GM13977 (cell line): ENCODE measurements at regions not wholly inside any gene's neighbourhood (a gene's known extent, or its start where the extent isn't known, plus 50 kb on each side); places are given as distances from the start of the nearest gene placed in this dataset.

Source experiments
- DNase-seq: peaks from one replicate; pipeline ENCODE4 v3.0.0; 2012; ENCODE audit warnings: low spot score
- in situ Hi-C: fragments of 300-500 bp; cut with MboI; formaldehyde crosslinking; loops from one replicate; pipeline ENCODE4 v1.12.0; 2022; ENCODE audit warnings: low sequenced_read_pairs, low pct_unique_long_range_greater_than_20kb, mixed read lengths, inconsistent platforms; ENCODE audit not compliant: unreplicated experiment
- TF ChIP-seq, protein P1 (sequence below): IDR thresholded peaks from 2 replicates; pipeline ENCODE4 v1.5.1; 2012; ENCODE audit warnings: mild to moderate bottlenecking, control low read depth; ENCODE audit not compliant: insufficient read depth; ENCODE audit errors: extremely low read depth, missing control alignments

DNA sequence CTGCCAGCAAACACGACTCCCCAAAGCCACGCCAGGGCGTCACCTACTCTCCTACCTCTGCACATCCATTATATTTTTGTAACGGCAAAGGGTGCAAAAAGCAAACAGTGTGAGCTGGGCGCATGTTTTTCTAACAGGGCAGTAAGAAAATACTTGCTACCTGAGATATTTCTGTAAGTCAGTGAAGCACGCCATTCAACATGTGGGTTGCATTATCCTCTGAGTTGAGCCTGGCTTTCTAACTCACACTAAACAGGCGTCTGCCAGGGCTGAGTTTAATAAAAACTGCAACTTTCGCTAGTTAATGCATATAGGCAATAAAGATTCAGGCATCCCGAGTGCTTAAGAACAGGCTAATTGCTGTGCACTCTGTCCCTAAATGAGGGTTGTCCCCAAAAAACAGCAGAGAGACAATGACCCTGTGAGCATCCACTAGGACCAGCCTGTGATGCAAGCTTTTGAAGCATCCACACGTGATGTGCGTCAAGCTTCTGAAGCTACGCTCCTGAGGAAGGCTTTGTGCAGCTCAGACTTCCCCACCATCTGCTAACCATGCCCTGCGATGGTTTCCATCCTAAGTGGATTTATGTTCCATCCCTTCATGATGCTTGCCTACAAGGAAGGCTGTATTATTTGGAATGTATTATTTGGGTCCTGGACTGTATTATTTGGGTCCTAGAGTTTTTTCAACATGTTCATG, 70.0 kb upstream of the SIM2 start:
- DNase-seq = no peak
- TF ChIP-seq, protein P1, sequence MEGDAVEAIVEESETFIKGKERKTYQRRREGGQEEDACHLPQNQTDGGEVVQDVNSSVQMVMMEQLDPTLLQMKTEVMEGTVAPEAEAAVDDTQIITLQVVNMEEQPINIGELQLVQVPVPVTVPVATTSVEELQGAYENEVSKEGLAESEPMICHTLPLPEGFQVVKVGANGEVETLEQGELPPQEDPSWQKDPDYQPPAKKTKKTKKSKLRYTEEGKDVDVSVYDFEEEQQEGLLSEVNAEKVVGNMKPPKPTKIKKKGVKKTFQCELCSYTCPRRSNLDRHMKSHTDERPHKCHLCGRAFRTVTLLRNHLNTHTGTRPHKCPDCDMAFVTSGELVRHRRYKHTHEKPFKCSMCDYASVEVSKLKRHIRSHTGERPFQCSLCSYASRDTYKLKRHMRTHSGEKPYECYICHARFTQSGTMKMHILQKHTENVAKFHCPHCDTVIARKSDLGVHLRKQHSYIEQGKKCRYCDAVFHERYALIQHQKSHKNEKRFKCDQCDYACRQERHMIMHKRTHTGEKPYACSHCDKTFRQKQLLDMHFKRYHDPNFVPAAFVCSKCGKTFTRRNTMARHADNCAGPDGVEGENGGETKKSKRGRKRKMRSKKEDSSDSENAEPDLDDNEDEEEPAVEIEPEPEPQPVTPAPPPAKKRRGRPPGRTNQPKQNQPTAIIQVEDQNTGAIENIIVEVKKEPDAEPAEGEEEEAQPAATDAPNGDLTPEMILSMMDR = no peak
- in situ Hi-C loops = loop anchor here (25.0 kb wide), 1 partner anchor 308 kb away; no protein-coding TSS in a partner anchor

DNA sequence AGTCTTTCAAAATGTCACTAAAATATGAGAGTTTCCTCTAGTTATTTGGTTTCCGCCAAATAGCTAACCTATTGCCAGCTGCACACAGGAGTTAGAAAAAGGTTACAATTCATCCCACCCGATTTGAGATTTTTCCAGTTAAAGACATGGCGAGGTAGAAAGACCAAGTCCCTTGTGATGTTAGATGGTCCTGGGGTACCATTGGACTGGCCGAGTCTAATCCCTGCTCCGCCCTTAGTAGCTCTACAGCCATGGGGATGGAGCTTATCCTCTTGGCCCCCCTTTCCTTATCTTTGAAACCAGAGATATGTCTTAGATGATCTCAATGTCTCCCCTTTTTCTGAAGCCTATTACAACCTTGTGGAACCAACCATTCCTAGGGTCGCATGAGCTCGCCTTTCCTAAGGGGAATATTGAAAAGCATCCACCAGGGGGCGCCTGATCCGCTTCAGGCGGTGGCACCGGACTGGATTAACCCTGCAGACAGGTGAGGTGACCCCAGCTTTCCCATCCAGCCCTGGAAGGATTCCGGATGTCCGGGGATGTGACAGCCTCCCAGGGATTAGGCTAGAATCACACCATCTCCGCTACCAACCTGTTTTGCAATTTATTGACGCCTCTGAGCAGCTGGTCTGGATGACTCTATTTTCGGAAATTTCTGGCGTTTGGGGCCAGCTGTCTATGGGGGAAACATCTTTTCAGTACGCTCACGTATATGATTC, 68.3 kb upstream of the SIM2 start:
- in situ Hi-C loops = loop anchor here (25.0 kb wide), 1 partner anchor 307 kb away; no protein-coding TSS in a partner anchor
- TF ChIP-seq, protein P1 = peak; percentile 84
- DNase-seq = peak; percentile 69

DNA sequence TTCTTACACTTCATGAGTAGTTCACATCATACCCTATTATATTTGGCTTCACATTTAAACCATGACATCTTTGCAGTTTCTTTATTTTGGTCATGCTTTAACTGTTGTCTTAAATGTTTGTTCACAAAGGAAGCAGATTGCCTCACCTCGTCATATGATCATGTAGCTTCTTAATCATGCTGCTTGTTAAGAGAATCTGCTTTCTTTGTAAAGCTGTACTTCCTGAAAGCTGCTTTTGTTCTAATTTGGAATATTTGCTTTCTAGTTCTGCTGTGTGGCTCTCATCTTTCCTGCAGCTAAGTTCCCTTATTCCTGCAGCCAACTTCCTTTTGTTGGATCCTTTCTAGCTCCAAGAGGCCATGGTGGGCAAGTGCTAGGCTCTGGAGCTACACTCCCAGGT, 62.9 kb upstream of the SIM2 start:
- TF ChIP-seq, protein P1 = no peak
- in situ Hi-C loops = loop anchor here (25.0 kb wide), 1 partner anchor 301 kb away; no protein-coding TSS in a partner anchor
- DNase-seq = no peak

DNA sequence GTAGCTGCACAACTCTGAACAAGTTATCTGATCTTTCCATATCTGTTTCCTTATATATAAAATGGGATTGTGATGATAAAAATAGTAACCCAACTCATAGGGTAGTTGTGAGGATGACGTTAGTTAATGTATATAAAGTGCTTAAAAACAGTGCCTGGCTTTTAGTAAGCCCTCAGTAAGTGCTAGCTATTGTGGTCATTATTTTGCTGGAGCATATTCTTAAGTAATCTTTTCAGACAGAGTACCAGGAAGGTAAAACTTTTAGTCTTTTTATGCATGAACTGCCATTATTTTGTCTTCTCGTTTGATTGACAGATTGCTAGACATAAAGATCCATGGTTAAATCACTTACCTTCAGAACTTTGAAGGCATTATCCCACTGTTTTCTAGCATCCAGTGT, 62.5 kb upstream of the SIM2 start:
- no peak for DNase-seq
- TF ChIP-seq, protein P1 = no peak
- in situ Hi-C loops = loop anchor here (25.0 kb wide), 1 partner anchor 301 kb away; no protein-coding TSS in a partner anchor

DNA sequence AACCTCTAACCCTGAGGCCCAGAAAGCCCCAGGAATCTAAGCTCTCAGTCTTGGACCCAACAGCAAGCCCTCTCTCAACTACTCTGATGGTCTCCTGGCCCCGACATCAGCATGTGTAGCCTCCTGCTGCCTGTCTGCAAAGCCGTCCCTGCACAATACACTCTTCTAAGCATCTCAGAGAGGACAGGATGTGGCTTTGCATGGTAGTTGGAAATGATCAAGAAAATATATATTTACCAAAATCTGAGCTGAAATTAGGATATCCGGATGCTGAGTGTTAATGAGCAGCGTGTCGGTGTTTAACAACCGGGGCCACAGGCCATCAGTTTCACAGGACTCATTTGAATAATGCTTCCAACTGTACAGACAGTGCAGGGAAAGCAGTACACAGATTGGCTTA, 59.1 kb upstream of the SIM2 start:
- DNase-seq = no peak

DNA sequence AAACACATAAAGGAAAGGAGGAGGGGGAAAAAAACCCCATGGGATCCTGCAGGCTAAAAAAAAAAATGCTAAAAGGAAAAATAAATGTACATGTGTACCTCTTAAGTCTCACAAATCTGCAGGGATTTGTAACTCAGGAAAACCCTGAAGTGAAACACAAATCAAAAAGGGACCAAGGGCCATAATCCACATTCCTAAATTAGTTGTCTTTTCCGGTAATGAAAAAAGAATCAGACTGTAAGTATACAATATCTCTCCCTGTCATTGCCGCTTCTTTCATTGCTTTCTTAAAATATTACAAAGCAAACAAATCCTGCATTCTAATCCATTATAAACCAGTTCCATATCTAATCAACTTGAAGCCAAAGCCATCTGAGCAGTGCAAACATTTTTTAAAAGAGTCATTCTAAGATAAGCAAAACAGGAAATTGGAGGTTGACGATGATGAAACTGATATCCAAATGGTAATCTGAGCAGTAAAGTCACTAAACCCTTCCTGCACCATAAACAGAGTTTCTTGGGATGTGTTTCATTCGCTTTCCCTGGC, 58.7 kb upstream of the SIM2 start:
- TF ChIP-seq, protein P1 = no peak
- in situ Hi-C loops = loop anchor here (25.0 kb wide), 1 partner anchor 297 kb away; no protein-coding TSS in a partner anchor
- DNase-seq = no peak

More for the DNA sequence above, 59.1 kb upstream of the SIM2 start:
- in situ Hi-C loops = loop anchor here (25.0 kb wide), 1 partner anchor 298 kb away; no protein-coding TSS in a partner anchor
- TF ChIP-seq, protein P1 = no peak
